ENCODE measurements at regions not wholly inside any gene's neighbourhood (a gene's known extent, or its start where the extent isn't known, plus 50 kb on each side); places are given as distances from the start of the nearest gene placed in this dataset.

DNA sequence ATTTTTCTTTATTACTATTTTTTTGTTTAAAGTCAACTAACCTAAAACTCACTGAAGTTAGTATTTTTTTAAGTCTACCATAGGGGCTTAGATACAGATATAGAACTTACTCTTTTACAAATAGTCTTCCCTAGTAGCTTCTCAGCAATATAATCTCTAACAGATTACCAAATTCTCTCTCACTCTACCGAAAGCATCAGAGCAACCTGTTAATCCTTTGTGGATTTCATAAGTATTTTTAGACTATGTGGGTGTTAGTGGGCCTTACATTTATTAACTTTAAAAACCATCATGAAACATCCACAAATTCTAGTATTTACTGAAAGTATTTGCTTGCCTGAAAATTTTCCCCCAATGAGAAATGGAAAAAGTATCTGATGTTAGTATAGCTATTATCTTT, 84.6 kb upstream of the TFPI start (continued):
- TF ChIP-seq PHF8 (conservative IDR thresholded peaks at IDR 0.05; ENCODE audit: low read depth, low read length) (no peak), NRF1 (IDR thresholded peaks at IDR 0.05; ENCODE audit: low read depth, low read length) (no peak), RBBP5 (IDR thresholded peaks at IDR 0.05; ENCODE audit: borderline replicate concordance, low read depth, low read length) (no peak), GTF2F1 (IDR thresholded peaks at IDR 0.05; ENCODE audit: borderline replicate concordance, low read depth, low read length) (no peak), TEAD4 (IDR thresholded peaks at IDR 0.05; ENCODE audit: low read depth, low read length) (no peak), SUZ12 (IDR thresholded peaks at IDR 0.05; ENCODE audit: low read length) (no peak), SIN3A (conservative IDR thresholded peaks at IDR 0.05 in 1 of 2, IDR thresholded peaks at IDR 0.05 in 1 of 2; ENCODE audit: low read depth in 1 of 2, low read length in 2 of 2) (no peak)
- TF ChIP-seq, protein P1, sequence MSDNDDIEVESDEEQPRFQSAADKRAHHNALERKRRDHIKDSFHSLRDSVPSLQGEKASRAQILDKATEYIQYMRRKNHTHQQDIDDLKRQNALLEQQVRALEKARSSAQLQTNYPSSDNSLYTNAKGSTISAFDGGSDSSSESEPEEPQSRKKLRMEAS (IDR thresholded peaks at IDR 0.05): no peak

Measured in H1 (cell line).